GM13977 (cell line): ENCODE measurements at regions not wholly inside any gene's neighbourhood (a gene's known extent, or its start where the extent isn't known, plus 50 kb on each side); places are given as distances from the start of the nearest gene placed in this dataset.

Experiments used
- DNase-seq: peaks from one replicate; pipeline ENCODE4 v3.0.0; 2012; ENCODE audit warnings: low spot score
- CTCF ChIP-seq: IDR thresholded peaks from 2 replicates; pipeline ENCODE4 v1.5.1; 2012; ENCODE audit warnings: mild to moderate bottlenecking, control low read depth; ENCODE audit not compliant: insufficient read depth; ENCODE audit errors: extremely low read depth, missing control alignments
- in situ Hi-C: fragments of 300-500 bp; cut with MboI; formaldehyde crosslinking; loops from one replicate; pipeline ENCODE4 v1.12.0; 2022; ENCODE audit warnings: low sequenced_read_pairs, low pct_unique_long_range_greater_than_20kb, mixed read lengths, inconsistent platforms; ENCODE audit not compliant: unreplicated experiment

GRCh38 chr3:1828519-1828918 is 270.1 kb upstream of the CNTN4 start:
- in situ Hi-C loops, result no loop called here
- DNase-seq, result no peak
- no peak for TF ChIP-seq CTCF

GRCh38 chr3:1830851-1831250 is 267.8 kb upstream of the CNTN4 start:
- no peak for DNase-seq
- in situ Hi-C loops, result no loop called here
- TF ChIP-seq CTCF, result no peak

- no peak for TF ChIP-seq CTCF
- in situ Hi-C loops, result no loop called here
- no peak for DNase-seq
These were observed 266.3 kb upstream of the CNTN4 start for GRCh38 chr3:1832395-1832794.

- no peak for TF ChIP-seq CTCF
- DNase-seq, result no peak
- in situ Hi-C loops, result no loop called here
These were observed 255.6 kb upstream of the CNTN4 start for GRCh38 chr3:1843111-1843510.

- no peak for DNase-seq
- no peak for TF ChIP-seq CTCF
- in situ Hi-C loops, result no loop called here
These were observed 251.1 kb upstream of the CNTN4 start for GRCh38 chr3:1847571-1847970.

GRCh38 chr3:1848935-1849334 is 249.7 kb upstream of the CNTN4 start:
- in situ Hi-C loops, result no loop called here
- TF ChIP-seq CTCF, result no peak
- no peak for DNase-seq

GRCh38 chr3:1852950-1853349 is 245.7 kb upstream of the CNTN4 start:
- in situ Hi-C loops, result no loop called here
- no peak for DNase-seq
- no peak for TF ChIP-seq CTCF
